IMR-90 (cell line): ENCODE measurements at regions not wholly inside any gene's neighbourhood (a gene's known extent, or its start where the extent isn't known, plus 50 kb on each side); places are given as distances from the start of the nearest gene placed in this dataset.

Source experiments
- ATAC-seq: fragments of 200-7000 bp; cut with Tn5 transposase; 2 replicates; pipeline ENCODE4 v1.9.1; 2020; ENCODE audit warnings: low read depth, mild to moderate bottlenecking, moderate library complexity
- BruUV-seq: library from RNA; stranded (reverse); fragments of 400-500 nt; replicated peaks from 2 replicates; lab custom pipeline; 2021; lab: Mats Ljungman, UMichigan
- CTCF ChIA-PET: fragments of 300-600 bp; formaldehyde crosslinking; extraction: SDS; loops from one replicate; lab custom pipeline; 2021; ENCODE audit warnings: antibody characterized with exemption; lab: Yijun Ruan, JAX
- POLR2A ChIA-PET: fragments of 300-600 bp; sonication (Branson Sonifier 250); formaldehyde crosslinking; loops from one replicate; lab custom pipeline; 2022; ENCODE audit warnings: antibody characterized with exemption; ENCODE audit not compliant: unreplicated experiment; lab: Charles Lee
- DNase-seq: peaks from one replicate; pipeline ENCODE4 v3.0.0; 2013
- H2AFZ ChIP-seq: replicated peaks from 2 replicates; pipeline ENCODE3; 2013; ENCODE audit warnings: low read length, mild to moderate bottlenecking; ENCODE audit not compliant: poor library complexity
- H2AK5ac ChIP-seq: 2 replicates; pipeline ENCODE4 v1.6.1; 2013; ENCODE audit warnings: low read depth, low read length, inconsistent platforms
- H2AK9ac ChIP-seq: replicated peaks from 2 replicates; pipeline ENCODE3; 2013; ENCODE audit warnings: mild to moderate bottlenecking, low read depth, low read length, moderate library complexity; ENCODE audit not compliant: poor library complexity
- H2BK120ac ChIP-seq: 2 replicates; pipeline ENCODE4 v1.6.1; 2013; ENCODE audit warnings: low read depth, low read length, inconsistent platforms
- H2BK15ac ChIP-seq: 3 replicates; pipeline ENCODE4 v1.6.1; 2013; ENCODE audit warnings: low read depth, low read length, inconsistent platforms
- H2BK20ac ChIP-seq: 2 replicates; pipeline ENCODE4 v1.6.1; 2013; ENCODE audit warnings: low read depth, mild to moderate bottlenecking, inconsistent platforms, low read length, moderate library complexity
- H2BK5ac ChIP-seq: 2 replicates; pipeline ENCODE4 v1.6.1; 2013; ENCODE audit warnings: mild to moderate bottlenecking, low read depth, low read length, inconsistent platforms; ENCODE audit not compliant: poor library complexity, severe bottlenecking
- H3K14ac ChIP-seq: replicated peaks from 2 replicates; pipeline ENCODE4 v1.6.1; 2013; ENCODE audit warnings: low read depth, low read length, inconsistent platforms
- H3K18ac ChIP-seq: 2 replicates; pipeline ENCODE4 v1.6.1; 2013; ENCODE audit warnings: low read depth, low read length, control low read depth
- H3K23ac ChIP-seq: 2 replicates; pipeline ENCODE4 v1.6.1; 2013; ENCODE audit warnings: low read depth, low read length, inconsistent platforms
- H3K27ac ChIP-seq: 2 replicates; pipeline ENCODE4 v1.5.1; 2013; ENCODE audit warnings: mild to moderate bottlenecking, control low read depth, low read length; ENCODE audit not compliant: insufficient read depth
- H3K27me3 ChIP-seq: 2 replicates; pipeline ENCODE4 v1.6.1; 2013; ENCODE audit warnings: low read length; ENCODE audit not compliant: control insufficient read depth, insufficient read depth
- H3K36me3 ChIP-seq: 2 replicates; pipeline ENCODE4 v1.6.1; 2013; ENCODE audit warnings: low read length, mixed read lengths; ENCODE audit not compliant: control insufficient read depth, insufficient read depth
- H3K4ac ChIP-seq: 2 replicates; pipeline ENCODE4 v1.6.1; 2013; ENCODE audit warnings: low read depth, low read length, inconsistent platforms
- H3K4me1 ChIP-seq: 2 replicates; pipeline ENCODE4 v1.6.1; 2013; ENCODE audit warnings: low read length, mixed read lengths; ENCODE audit not compliant: control insufficient read depth, insufficient read depth
- H3K4me2 ChIP-seq: 2 replicates; pipeline ENCODE4 v1.6.1; 2013; ENCODE audit warnings: low read depth, mild to moderate bottlenecking, control low read depth, low read length, moderate library complexity
- H3K4me3 ChIP-seq: 2 replicates; pipeline ENCODE4 v1.5.1; 2013; ENCODE audit warnings: low read depth, mild to moderate bottlenecking, control low read depth, low read length, moderate library complexity; ENCODE audit not compliant: insufficient read depth
- H3K56ac ChIP-seq: 2 replicates; pipeline ENCODE4 v1.6.1; 2013; ENCODE audit warnings: low read length, inconsistent platforms; ENCODE audit not compliant: insufficient read depth; ENCODE audit errors: extremely low read depth
- H3K79me1 ChIP-seq, 2 experiments: 2 replicates each; pipeline ENCODE4 v1.6.1; 2013; ENCODE audit warnings: low read length in 2 of 2, inconsistent platforms in 1 of 2, low read depth in 1 of 2
- H3K9ac ChIP-seq: 2 replicates; pipeline ENCODE4 v1.6.1; 2013; ENCODE audit warnings: low read depth, low read length, control low read depth
- H3K9me1 ChIP-seq: 2 replicates; pipeline ENCODE4 v1.6.1; 2013; ENCODE audit warnings: low read length, inconsistent platforms; ENCODE audit not compliant: insufficient read depth
- H3K9me3 ChIP-seq: 2 replicates; pipeline ENCODE4 v1.6.1; 2013; ENCODE audit warnings: low read length; ENCODE audit not compliant: control insufficient read depth, insufficient read depth
- H4K20me1 ChIP-seq: 2 replicates; pipeline ENCODE4 v1.6.1; 2013; ENCODE audit warnings: low read length, inconsistent platforms; ENCODE audit not compliant: insufficient read depth
- H4K5ac ChIP-seq: 2 replicates; pipeline ENCODE4 v1.6.1; 2013; ENCODE audit warnings: mild to moderate bottlenecking, low read depth, low read length, control low read depth
- H4K8ac ChIP-seq, 2 experiments: 2 replicates each; pipeline ENCODE4 v1.6.1; 2013; ENCODE audit warnings: low read depth in 2 of 2, low read length in 2 of 2, control low read depth in 1 of 2, inconsistent platforms in 1 of 2
- H4K91ac ChIP-seq: 2 replicates; pipeline ENCODE4 v1.6.1; 2013; ENCODE audit warnings: low read depth, low read length, inconsistent platforms; ENCODE audit not compliant: insufficient read depth
- BHLHE40 ChIP-seq: fragments of 150-350 bp; IDR thresholded peaks from 2 replicates; pipeline ENCODE4 v1.6.1; 2016; ENCODE audit warnings: mild to moderate bottlenecking, low read depth, low read length
- CEBPB ChIP-seq: IDR thresholded peaks from 2 replicates; pipeline ENCODE4 v1.6.1; 2012; ENCODE audit warnings: low read depth, low read length, improper control_type of control experiment
- CHD1 ChIP-seq: IDR thresholded peaks from 2 replicates; pipeline ENCODE4 v1.6.1; 2012; ENCODE audit warnings: low read depth, low read length, improper control_type of control experiment
- CTCF ChIP-seq: conservative IDR thresholded peaks from 2 replicates; pipeline ENCODE4 v1.5.1; 2012; ENCODE audit warnings: mild to moderate bottlenecking, low read depth, low read length, improper control_type of control experiment
- ELK1 ChIP-seq: fragments of 150-350 bp; IDR thresholded peaks from 2 replicates; pipeline ENCODE4 v1.6.1; 2016; ENCODE audit warnings: low read depth, mild to moderate bottlenecking, low read length, moderate library complexity, borderline replicate concordance
- FOS ChIP-seq: fragments of 150-350 bp; IDR thresholded peaks from 2 replicates; pipeline ENCODE4 v1.6.1; 2016; ENCODE audit warnings: low read depth, low read length
- MAFK ChIP-seq: IDR thresholded peaks from 2 replicates; pipeline ENCODE4 v1.6.1; 2012; ENCODE audit warnings: low read depth, low read length, improper control_type of control experiment
- MAZ ChIP-seq: IDR thresholded peaks from 2 replicates; pipeline ENCODE4 v1.6.1; 2012; ENCODE audit warnings: low read depth, mild to moderate bottlenecking, low read length, improper control_type of control experiment, moderate library complexity, borderline replicate concordance
- MXI1 ChIP-seq: IDR thresholded peaks from 2 replicates; pipeline ENCODE4 v1.6.1; 2012; ENCODE audit warnings: low read depth, mild to moderate bottlenecking, low read length, moderate library complexity, borderline replicate concordance
- NFE2L2 ChIP-seq: fragments of 150-350 bp; IDR thresholded peaks from 2 replicates; pipeline ENCODE4 v1.6.1; 2016; ENCODE audit warnings: low read depth, mild to moderate bottlenecking, low read length
- POLR2A ChIP-seq: IDR thresholded peaks from 2 replicates; pipeline ENCODE4 v1.6.1; 2012; ENCODE audit warnings: mild to moderate bottlenecking, low read depth, low read length
- RAD21 ChIP-seq: IDR thresholded peaks from 2 replicates; pipeline ENCODE4 v1.6.1; 2012; ENCODE audit warnings: low read length, improper control_type of control experiment
- RCOR1 ChIP-seq: IDR thresholded peaks from 2 replicates; pipeline ENCODE4 v1.6.1; 2012; ENCODE audit warnings: mild to moderate bottlenecking, low read length, improper control_type of control experiment; ENCODE audit not compliant: insufficient replicate concordance
- RFX5 ChIP-seq: IDR thresholded peaks from 2 replicates; pipeline ENCODE4 v1.8.0; 2012; ENCODE audit warnings: low read depth, mild to moderate bottlenecking, low read length, moderate library complexity
- USF2 ChIP-seq: fragments of 150-350 bp; IDR thresholded peaks from 2 replicates; pipeline ENCODE4 v1.6.1; 2017; ENCODE audit warnings: mild to moderate bottlenecking, antibody characterized with exemption, low read length, low read depth
- WGBS, 2 experiments: methylation state at CpG; one replicate each; pipeline versions ENCODE4 v1.1.5 to v1.1.7; 2013; ENCODE audit warnings: missing lambda C conversion rate in 2 of 2; ENCODE audit not compliant: insufficient read length in 1 of 2; ENCODE audit errors: extremely low coverage in 2 of 2; 5-methylcytosine and 5-hydroxymethylcytosine counted together
- dilution Hi-C: fragments of 300-500 bp; cut with HindIII; formaldehyde crosslinking; loops from one replicate; pipeline ENCODE4 v1.14.3; 2018; ENCODE audit warnings: low sequenced_read_pairs; ENCODE audit not compliant: unreplicated experiment
- in situ Hi-C: fragments of 300-500 bp; cut with MboI; formaldehyde crosslinking; loops from 3 replicates; pipeline ENCODE4 v1.14.3; 2019; ENCODE audit warnings: low sequenced_read_pairs, inconsistent platforms, mixed read lengths
- intact Hi-C: fragments of 100-400 bp; cut with micrococcal nuclease; formaldehyde crosslinking; loops from 2 replicates; pipeline ENCODE4 v1.10.0; 2022

- Histone ChIP-seq H2BK120ac (no peak overlapping the region), H4K5ac (no peak overlapping the region), H3K9me1 (no peaks in the 10 kb centered on the region), H3K4me1 (no peaks in the 10 kb centered on the region), H3K9me3 (peaks cover 30% of the 10 kb centered on the region), H2AFZ (no peak overlapping the region), H3K79me1 (no peaks in the 10 kb centered on the region), H3K4me2 (no peak overlapping the region), H3K23ac (no peak overlapping the region), H2AK9ac (no peak overlapping the region), H3K4me3 (no peak overlapping the region), H3K4ac (no peak overlapping the region), H3K9ac (no peak overlapping the region), H3K27ac (no peak overlapping the region), H3K56ac (no peak overlapping the region), H2AK5ac (no peak overlapping the region), H3K14ac (no peak overlapping the region), H2BK15ac (no peak overlapping the region), H2BK20ac (no peak overlapping the region), H3K27me3 (no peaks in the 10 kb centered on the region), H4K91ac (no peak overlapping the region), H3K18ac (no peak overlapping the region), H4K8ac (no peak overlapping the region), H4K20me1 (no peaks in the 10 kb centered on the region), H2BK5ac (no peak overlapping the region), H3K36me3 (no peaks in the 10 kb centered on the region)
- in situ Hi-C loops (no loop called here), intact Hi-C loops (no loop called here), dilution Hi-C loops (no loop called here)
- ATAC-seq (no peak), DNase-seq (no peak)
- BruUV-seq = no TSS peak
- CTCF ChIA-PET = no interaction called here
- TF ChIP-seq RFX5 (no peak), USF2 (no peak), MAZ (no peak), MAFK (no peak), MXI1 (no peak), BHLHE40 (no peak), ELK1 (no peak), RCOR1 (no peak), CEBPB (no peak), NFE2L2 (no peak), FOS (no peak), POLR2A (no peak), CTCF (no peak), RAD21 (no peak), CHD1 (no peak)
- POLR2A ChIA-PET = no interaction called here
- 40% methylated on average over 2 of the region's 23 CpGs; no CpG with 5 or more reads in 1 of the 2 experiments for WGBS, 2 experiments
Observed at GRCh38 chr2:239735131-239735828, 289.9 kb downstream of the NDUFA10 start.
